ENCODE measurements at regions not wholly inside any gene's neighbourhood (a gene's known extent, or its start where the extent isn't known, plus 50 kb on each side); places are given as distances from the start of the nearest gene placed in this dataset.

- H3K27me3 ChIP-seq (ENCODE audit: control insufficient read depth, insufficient read depth, low read length), result no peaks in the 10 kb centered on the region
- no peak overlapping the region for H2AK5ac ChIP-seq (ENCODE audit: low read depth, low read length)
- no peak overlapping the region for H3K23ac ChIP-seq (ENCODE audit: low read depth, low read length)
- DNase-seq (no peak), ATAC-seq (ENCODE audit: low read depth) (no peak)
- TF ChIP-seq SMC3 (IDR thresholded peaks at IDR 0.05; ENCODE audit: low read depth, low read length) (no peak), MAFK (IDR thresholded peaks at IDR 0.05; ENCODE audit: low read depth, low read length) (no peak)
- no peak overlapping the region for H3K56ac ChIP-seq (ENCODE audit: extremely low read depth, insufficient read depth, low read length)
- no peak overlapping the region for H3K9ac ChIP-seq (ENCODE audit: low read depth, low read length)
- no peak overlapping the region for H3K4ac ChIP-seq (ENCODE audit: low read depth, low read length)
- ChIA-PET POLR2A (ENCODE audit: unreplicated experiment) (no interaction called here), CTCF (interaction anchor here (1.0 kb wide), 1 partner anchor 15 kb away, joined by 3 read pairs; no protein-coding TSS in a partner anchor)
- 76% methylated on average over 4 of the region's 11 CpGs; no CpG with 5 or more reads in 1 of the 2 experiments for WGBS, 2 experiments (ENCODE audit: extremely low coverage in 2 of 2, insufficient read length in 1 of 2)
- H3K27ac ChIP-seq (ENCODE audit: insufficient read depth, low read length), result no peak overlapping the region
- no peak overlapping the region for H2BK20ac ChIP-seq (ENCODE audit: low read depth, low read length)
- no peak overlapping the region for H4K5ac ChIP-seq (ENCODE audit: low read depth, low read length)
- H4K91ac ChIP-seq (ENCODE audit: insufficient read depth, low read depth, low read length), result no peak overlapping the region
- no peak overlapping the region for H3K14ac ChIP-seq (replicated peaks; ENCODE audit: low read depth, low read length)
- no peaks in the 10 kb centered on the region for H3K36me3 ChIP-seq (ENCODE audit: control insufficient read depth, insufficient read depth, low read length)
- no peak overlapping the region for H3K4me3 ChIP-seq (ENCODE audit: insufficient read depth, low read depth, low read length)
- H2BK5ac ChIP-seq (ENCODE audit: low read depth, low read length, poor library complexity, severe bottlenecking), result no peak overlapping the region
- no peak overlapping the region for H4K8ac ChIP-seq (ENCODE audit: low read depth in 2 of 2, low read length in 2 of 2)
- in situ Hi-C loops (cut with MboI; ENCODE audit: low sequenced_read_pairs), result no loop called here
- BruUV-seq (replicated peaks), result no TSS peak
- peaks cover 8% of the 10 kb centered on the region for H3K9me1 ChIP-seq (ENCODE audit: insufficient read depth, low read length)
- no peak overlapping the region for H2AK9ac ChIP-seq (replicated peaks; ENCODE audit: low read depth, low read length, poor library complexity)
- H2BK15ac ChIP-seq (ENCODE audit: low read depth, low read length), result no peak overlapping the region
- H4K20me1 ChIP-seq (ENCODE audit: insufficient read depth, low read length), result no peaks in the 10 kb centered on the region
- H2BK120ac ChIP-seq (ENCODE audit: low read depth, low read length), result no peak overlapping the region
- no peaks in the 10 kb centered on the region for H3K9me3 ChIP-seq (ENCODE audit: control insufficient read depth, insufficient read depth, low read length)
- dilution Hi-C loops (cut with HindIII; ENCODE audit: low sequenced_read_pairs, unreplicated experiment), result no loop called here
- H3K79me1 ChIP-seq (ENCODE audit: low read depth in 1 of 2, low read length in 2 of 2), result no peaks in the 10 kb centered on the region
- peaks cover 16% of the 10 kb centered on the region for H3K4me1 ChIP-seq (ENCODE audit: control insufficient read depth, insufficient read depth, low read length)
- no peak overlapping the region for H3K18ac ChIP-seq (ENCODE audit: low read depth, low read length)
- no peak overlapping the region for H2AFZ ChIP-seq (replicated peaks; ENCODE audit: low read length, poor library complexity)
- intact Hi-C loops (cut with micrococcal nuclease), result no loop called here
- no peak overlapping the region for H3K4me2 ChIP-seq (ENCODE audit: low read depth, low read length)
Measured at GRCh38 chr4:187304133-187304532, 580.5 kb upstream of the FAT1 start.
